GM19351 (cell line): ENCODE measurements at regions not wholly inside any gene's neighbourhood (a gene's known extent, or its start where the extent isn't known, plus 50 kb on each side); places are given as distances from the start of the nearest gene placed in this dataset.

Experiments used
- ATAC-seq: cut with Tn5 transposase; IDR thresholded peaks from one replicate; pipeline ENCODE4 v1.9.1; 2021; ENCODE audit warnings: mild to moderate bottlenecking, moderate library complexity; ENCODE audit not compliant: unreplicated experiment

DNA sequence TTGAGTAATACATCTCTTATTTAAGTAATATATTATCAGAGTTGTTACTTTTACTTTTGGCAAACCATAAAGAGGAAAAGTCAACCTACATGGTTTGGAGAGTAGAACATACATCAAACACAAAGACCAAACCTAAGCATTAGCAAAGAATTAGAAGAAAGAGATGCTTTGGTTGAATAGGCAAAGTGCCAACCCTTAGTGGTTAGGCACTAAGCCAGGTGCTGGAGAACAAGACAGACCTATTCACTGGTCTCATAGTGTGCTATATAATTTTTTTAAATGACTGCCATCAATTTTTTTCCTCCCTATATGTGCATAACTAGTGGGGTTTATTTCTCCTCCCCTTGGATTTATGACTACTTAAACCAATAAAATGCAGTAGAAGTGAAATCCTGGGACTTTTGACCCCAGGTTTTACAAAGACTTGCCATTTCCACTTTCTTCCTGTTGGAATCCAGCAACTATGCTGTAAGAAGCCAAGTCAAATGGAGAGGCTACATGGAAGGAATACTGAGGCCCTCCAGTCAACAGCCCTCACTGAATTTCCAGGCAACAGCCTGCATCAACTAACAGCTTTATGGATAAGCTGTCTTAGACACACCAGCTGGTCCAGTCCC lies 69.8 kb upstream of the HAO2 start:
- no peak for ATAC-seq

DNA sequence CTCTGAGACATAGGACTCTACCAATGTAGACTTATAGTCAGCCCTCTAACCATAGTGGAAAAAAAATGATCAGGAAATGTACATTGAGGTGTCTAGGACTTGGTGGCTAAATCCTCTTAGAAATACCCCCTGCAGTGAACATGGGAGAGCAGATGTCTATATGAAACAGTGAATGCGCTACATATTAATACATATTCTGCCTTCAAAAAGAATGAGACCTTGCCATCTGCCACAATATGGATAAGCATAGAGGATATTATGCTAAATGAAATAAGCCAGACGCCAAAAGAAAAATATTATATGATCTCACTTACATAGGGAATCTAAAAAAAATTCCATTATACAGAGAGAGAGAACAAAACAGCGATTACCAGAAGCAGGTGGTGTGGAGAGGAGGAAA lies 66.6 kb upstream of the HAO2 start:
- ATAC-seq, result no peak

DNA sequence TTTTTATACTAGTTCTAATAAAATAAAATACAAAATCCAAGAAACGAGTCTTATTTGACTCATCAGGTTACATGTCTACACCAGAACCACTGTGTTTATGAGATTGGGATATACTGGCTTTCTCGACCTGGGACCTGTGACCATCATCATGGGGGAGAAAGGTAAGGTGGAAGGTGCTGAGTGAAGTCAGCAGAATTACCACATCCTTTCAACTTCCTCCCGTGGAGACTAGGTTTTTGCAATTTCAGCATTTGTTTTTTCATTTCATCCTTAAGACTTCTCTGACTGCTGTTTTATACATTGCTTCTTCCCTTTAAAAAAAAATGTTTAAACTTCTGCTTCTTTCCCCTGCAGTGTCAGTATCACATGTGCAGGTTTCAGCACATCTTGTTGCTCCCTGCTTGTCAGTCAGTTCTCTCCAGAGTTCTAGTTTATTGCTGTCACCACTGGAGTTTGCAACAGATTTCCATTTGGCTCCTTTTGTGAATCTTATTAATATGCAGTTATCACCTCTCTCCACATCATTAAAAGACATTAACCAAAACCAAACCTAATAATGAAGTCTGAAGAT lies 60.4 kb upstream of the HAO2 start:
- ATAC-seq, result no peak

DNA sequence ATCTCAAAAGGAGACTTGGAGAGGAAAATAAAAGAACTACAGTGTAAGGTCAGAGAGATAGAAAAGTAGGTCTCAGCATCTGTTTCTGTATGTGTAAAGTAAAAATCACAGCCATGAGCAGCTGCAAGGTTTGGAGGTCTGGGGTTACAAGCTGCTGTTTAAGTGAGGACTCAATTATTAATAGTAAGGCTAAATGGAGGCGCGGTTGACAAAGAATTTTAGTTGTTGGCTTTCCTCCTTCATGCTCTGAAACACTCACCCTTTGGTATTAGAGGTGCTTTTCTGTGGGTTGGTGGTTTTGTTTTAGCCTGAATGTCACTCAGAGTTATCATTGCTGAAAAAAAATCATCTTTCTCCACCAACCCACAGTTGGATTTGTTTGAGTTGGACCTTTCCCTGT lies 59.8 kb upstream of the HAO2 start:
- ATAC-seq, result no peak

DNA sequence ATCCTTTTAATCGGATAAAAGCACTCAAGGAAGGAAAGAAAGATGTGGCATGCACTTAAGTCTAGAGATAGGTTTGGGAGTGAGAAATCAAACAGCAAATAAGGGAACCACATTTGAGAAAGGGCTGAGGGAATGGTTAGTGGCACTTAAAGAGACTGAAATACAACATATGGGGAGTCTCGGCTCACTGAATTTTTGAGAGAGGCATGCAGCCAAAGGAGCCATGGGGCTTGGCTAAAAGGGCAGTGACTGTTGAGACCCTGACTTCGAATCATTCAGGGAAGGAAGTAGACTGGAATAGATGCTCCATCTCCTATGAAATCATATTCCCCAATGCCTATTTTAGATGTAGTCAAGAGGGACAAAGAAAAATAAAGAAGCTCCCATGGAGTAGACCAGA lies 58.3 kb upstream of the HAO2 start:
- ATAC-seq, result no peak

DNA sequence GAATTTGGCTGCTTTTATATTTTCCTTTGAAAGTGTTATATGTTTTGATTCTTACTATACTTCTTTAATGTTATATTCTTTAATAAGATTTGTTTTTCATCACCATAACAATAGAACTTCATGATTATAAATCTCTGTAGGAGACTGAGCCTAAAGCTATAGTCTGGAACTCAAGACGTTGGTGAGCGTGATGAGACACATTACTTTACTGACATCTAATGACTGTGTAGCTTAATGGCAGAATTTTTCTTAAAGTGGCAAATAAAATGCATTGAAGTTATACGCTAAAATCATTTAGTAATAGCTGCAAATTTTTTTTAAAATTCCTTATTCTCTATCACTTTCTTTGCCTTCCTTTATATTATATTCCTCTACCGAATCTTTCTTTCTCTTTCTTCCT lies 56.1 kb upstream of the HAO2 start:
- no peak for ATAC-seq

DNA sequence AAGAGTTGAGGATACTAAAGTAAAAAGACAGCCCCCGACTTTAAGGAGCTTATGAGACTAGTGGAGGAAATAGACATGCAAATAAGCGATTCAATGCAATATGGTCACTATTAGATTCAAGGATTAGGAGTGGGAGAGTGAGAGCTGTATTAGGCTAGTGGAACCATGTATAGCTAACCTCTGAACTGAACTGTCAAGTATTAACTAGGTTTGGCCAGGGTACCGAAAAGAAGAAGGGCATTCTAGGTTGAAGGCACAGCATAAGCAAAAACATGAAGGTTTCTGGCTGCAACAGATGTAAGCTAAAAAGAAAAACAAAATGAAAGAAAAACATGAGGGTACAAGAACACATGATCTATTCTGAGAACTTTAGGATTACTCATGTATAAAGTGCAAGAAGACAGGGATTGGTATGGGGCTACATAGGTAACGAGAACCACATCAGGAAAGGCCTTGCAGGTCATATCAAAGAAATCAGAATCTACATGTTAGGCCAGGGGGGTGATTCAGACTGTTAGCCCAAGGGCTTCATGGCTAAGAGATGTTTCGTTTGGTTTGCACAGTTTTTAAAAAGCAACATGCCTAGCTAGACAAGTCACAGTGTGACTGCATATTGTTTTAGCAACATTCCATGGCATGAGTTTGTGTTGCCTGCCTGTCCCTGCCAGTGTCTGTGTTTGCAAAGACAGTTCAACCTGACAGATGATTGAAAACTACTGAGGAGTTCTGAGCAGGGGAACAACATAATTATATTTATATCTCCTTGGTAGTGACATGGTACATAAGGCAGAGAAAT lies 54.4 kb upstream of the HAO2 start:
- no peak for ATAC-seq

DNA sequence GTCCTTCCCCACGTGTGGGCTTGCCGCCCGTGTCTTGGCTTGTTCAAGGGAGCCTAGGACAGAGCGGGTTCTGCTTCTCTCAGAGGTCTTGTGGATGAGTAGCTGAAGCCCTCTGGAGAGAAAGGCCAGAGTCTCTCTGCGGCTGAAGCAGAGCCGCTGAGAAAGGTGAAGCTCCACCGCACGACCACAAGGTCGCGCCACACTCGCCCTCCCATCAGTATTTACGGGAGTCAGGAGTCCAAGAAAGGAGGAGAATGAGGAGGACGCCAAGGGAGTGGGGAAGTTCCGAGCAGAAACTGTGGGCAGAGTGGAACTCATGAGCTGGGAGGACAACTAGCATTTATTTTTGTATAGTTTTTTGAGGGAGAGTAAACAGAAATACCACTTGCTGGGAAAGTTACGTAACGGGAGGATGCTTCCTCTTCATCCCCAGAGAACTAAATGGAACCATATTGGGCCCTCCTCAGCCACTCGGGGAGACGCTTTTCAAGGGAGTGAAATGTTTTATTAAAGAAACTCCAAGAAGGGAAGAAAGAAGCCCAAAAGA lies 51.6 kb upstream of the HAO2 start:
- no peak for ATAC-seq

DNA sequence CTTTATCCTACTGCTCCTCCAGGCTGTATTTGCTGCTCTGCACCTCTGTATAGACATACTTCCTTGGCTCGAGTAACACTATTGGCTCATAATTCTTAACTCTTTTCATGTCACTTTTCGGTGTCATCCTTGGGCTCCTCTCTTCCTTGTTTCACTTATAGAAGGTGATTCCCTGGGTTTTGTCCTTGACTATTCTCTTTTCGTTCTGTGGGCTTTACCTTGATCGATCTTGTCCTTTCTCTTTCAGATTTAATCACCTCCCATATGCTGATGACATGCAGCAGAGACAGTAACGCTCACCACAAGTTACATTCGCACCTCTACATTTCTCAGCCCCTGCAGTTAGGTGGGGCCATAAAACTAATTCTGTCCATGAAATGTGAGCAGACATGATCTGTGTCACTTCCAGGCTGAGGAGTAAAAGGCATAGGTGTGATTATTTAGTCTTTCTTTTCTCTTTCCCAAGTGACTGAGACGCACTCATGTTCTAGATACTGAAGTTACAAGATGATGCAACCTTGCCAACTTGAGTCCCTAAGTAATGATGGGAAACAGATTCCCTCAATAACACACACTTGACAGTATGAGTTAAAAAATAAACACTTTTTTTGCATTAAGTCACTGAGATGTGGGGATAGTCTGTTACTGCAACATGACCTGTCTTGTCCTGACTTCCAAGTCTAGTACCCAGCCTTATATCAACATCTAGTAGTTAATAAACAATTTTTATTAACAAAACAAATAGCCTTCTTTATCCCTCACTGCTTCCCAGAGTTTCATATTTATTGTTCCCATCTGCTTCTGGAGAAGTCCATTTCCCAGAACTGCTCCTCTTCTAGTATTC lies 49.9 kb upstream of the HAO2 start:
- peak; percentile 86 for ATAC-seq
